HEK293T (cell line): ENCODE measurements at regions not wholly inside any gene's neighbourhood (a gene's known extent, or its start where the extent isn't known, plus 50 kb on each side); places are given as distances from the start of the nearest gene placed in this dataset.

Source experiments
- ARNT ChIP-seq: fragments of 450-650 bp; IDR thresholded peaks from 2 replicates; pipeline ENCODE4 v1.6.1; 2017; ENCODE audit warnings: mild to moderate bottlenecking
- ELF4 ChIP-seq: fragments of 450-650 bp; IDR thresholded peaks from 2 replicates; pipeline ENCODE4 v1.6.1; 2017; ENCODE audit warnings: antibody characterized with exemption
- NFRKB ChIP-seq: fragments of 450-650 bp; IDR thresholded peaks from 2 replicates; pipeline ENCODE4 v1.6.1; 2016; ENCODE audit warnings: mild to moderate bottlenecking, moderate library complexity

- TF ChIP-seq ELF4 (no peak), ARNT (no peak), NFRKB (no peak)
Observed at GRCh38 chr4:11831739-11832138, 403.0 kb upstream of the HS3ST1 start.
